ENCODE measurements at regions not wholly inside any gene's neighbourhood (a gene's known extent, or its start where the extent isn't known, plus 50 kb on each side); places are given as distances from the start of the nearest gene placed in this dataset.
"Not testable (repeated sequence)": the region's sequence is repeated elsewhere in the genome, so short reads cannot be mapped to it uniquely, and the experiment has no call there.

- no peak for DNase-seq (ENCODE audit: low read depth in 2 of 2)
Observed at GRCh38 chr7:16266877-16267276, 154.5 kb downstream of the CRPPA start.

GRCh38 chr7:16266470-16266869, 154.9 kb downstream of the CRPPA start:
- not testable (repeated sequence) for DNase-seq (ENCODE audit: low read depth in 2 of 2)

- DNase-seq (ENCODE audit: low read depth in 2 of 2) = no peak
Observed at GRCh38 chr7:16265863-16266458, 155.4 kb downstream of the CRPPA start.

- DNase-seq (ENCODE audit: low read depth in 2 of 2) = no peak
Observed at GRCh38 chr7:16264823-16265804, 156.2 kb downstream of the CRPPA start.

- no peak for DNase-seq (ENCODE audit: low read depth in 2 of 2)
Observed at GRCh38 chr7:16264036-16264819, 157.1 kb downstream of the CRPPA start.

- not testable (repeated sequence) for DNase-seq (ENCODE audit: low read depth in 2 of 2)
Observed at GRCh38 chr7:16263377-16263776, 158.0 kb downstream of the CRPPA start.

GRCh38 chr7:16261654-16262053, 159.7 kb downstream of the CRPPA start:
- no peak for DNase-seq (ENCODE audit: low read depth in 2 of 2)

GRCh38 chr7:16261100-16261499, 160.2 kb downstream of the CRPPA start:
- DNase-seq (ENCODE audit: low read depth in 2 of 2) = no peak

GRCh38 chr7:16260236-16260728, 161.1 kb downstream of the CRPPA start:
- no peak for DNase-seq (ENCODE audit: low read depth in 2 of 2)

GRCh38 chr7:16256419-16256818, 164.9 kb downstream of the CRPPA start:
- DNase-seq (ENCODE audit: low read depth in 2 of 2) = not testable (repeated sequence)

- not testable (repeated sequence) for DNase-seq (ENCODE audit: low read depth in 2 of 2)
Observed at GRCh38 chr7:16255952-16256351, 165.4 kb downstream of the CRPPA start.

GRCh38 chr7:16250655-16251054, 170.7 kb downstream of the CRPPA start:
- DNase-seq (ENCODE audit: low read depth in 2 of 2) = not testable (repeated sequence)

- not testable (repeated sequence) for DNase-seq (ENCODE audit: low read depth in 2 of 2)
Observed at GRCh38 chr7:16249204-16249603, 172.1 kb downstream of the CRPPA start.

GRCh38 chr7:16248556-16248955, 172.8 kb downstream of the CRPPA start:
- not testable (repeated sequence) for DNase-seq (ENCODE audit: low read depth in 2 of 2)

GRCh38 chr7:16244469-16244868, 176.9 kb downstream of the CRPPA start:
- DNase-seq (ENCODE audit: low read depth in 2 of 2) = no peak

GRCh38 chr7:16242920-16243319, 178.4 kb downstream of the CRPPA start:
- DNase-seq (ENCODE audit: low read depth in 2 of 2) = no peak

- no peak for DNase-seq (ENCODE audit: low read depth in 2 of 2)
Observed at GRCh38 chr7:16241017-16241416, 180.3 kb downstream of the CRPPA start.

- DNase-seq (ENCODE audit: low read depth in 2 of 2) = no peak
Observed at GRCh38 chr7:16236381-16236780, 185.0 kb downstream of the CRPPA start.

- DNase-seq (ENCODE audit: low read depth in 2 of 2) = no peak
Observed at GRCh38 chr7:16235147-16236114, 185.9 kb downstream of the CRPPA start.

- no peak for DNase-seq (ENCODE audit: low read depth in 2 of 2)
Observed at GRCh38 chr7:16234493-16235146, 186.7 kb downstream of the CRPPA start.
